ENCODE measurements at regions not wholly inside any gene's neighbourhood (a gene's known extent, or its start where the extent isn't known, plus 50 kb on each side); places are given as distances from the start of the nearest gene placed in this dataset.

- no peak overlapping the region for H3K4me3 ChIP-seq (ENCODE audit: control insufficient read depth, low read depth, low read length)
- DNase-seq (ENCODE audit: low read depth), result no peak
- TF ChIP-seq, protein P1, sequence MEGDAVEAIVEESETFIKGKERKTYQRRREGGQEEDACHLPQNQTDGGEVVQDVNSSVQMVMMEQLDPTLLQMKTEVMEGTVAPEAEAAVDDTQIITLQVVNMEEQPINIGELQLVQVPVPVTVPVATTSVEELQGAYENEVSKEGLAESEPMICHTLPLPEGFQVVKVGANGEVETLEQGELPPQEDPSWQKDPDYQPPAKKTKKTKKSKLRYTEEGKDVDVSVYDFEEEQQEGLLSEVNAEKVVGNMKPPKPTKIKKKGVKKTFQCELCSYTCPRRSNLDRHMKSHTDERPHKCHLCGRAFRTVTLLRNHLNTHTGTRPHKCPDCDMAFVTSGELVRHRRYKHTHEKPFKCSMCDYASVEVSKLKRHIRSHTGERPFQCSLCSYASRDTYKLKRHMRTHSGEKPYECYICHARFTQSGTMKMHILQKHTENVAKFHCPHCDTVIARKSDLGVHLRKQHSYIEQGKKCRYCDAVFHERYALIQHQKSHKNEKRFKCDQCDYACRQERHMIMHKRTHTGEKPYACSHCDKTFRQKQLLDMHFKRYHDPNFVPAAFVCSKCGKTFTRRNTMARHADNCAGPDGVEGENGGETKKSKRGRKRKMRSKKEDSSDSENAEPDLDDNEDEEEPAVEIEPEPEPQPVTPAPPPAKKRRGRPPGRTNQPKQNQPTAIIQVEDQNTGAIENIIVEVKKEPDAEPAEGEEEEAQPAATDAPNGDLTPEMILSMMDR (IDR thresholded peaks at IDR 0.05; ENCODE audit: control insufficient read depth, insufficient read depth, low read depth, low read length, missing control alignments), result no peak
These were observed 526.0 kb downstream of the MTRR start for GRCh38 chr5:8394965-8395364.

- no peak for DNase-seq (ENCODE audit: low read depth)
These were observed 527.3 kb downstream of the MTRR start for GRCh38 chr5:8396246-8396645.

DNA sequence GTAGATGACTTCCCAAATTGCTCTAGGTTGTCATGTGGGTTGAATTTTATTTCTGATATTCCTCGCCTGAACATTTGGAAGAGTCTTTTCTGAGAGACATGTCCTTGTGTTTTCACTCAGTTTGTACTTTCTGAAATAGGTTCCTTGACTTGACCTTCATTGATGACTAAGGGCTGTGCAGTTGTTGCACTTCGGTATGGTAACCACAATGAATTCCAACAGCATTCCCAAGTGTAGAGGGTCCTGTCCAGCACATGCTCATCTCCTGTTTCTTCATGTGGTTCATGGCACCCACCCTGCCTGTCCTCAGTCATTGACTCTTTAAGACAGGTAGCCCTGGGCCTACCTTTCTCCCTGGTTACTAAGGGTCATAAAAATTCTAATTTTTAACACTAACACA, 527.8 kb downstream of the MTRR start:
- no peak for DNase-seq (ENCODE audit: low read depth)
- TF ChIP-seq, protein P1 (IDR thresholded peaks at IDR 0.05; ENCODE audit: control insufficient read depth, insufficient read depth, low read depth, low read length, missing control alignments), result no peak
- no peak overlapping the region for H3K4me3 ChIP-seq (ENCODE audit: control insufficient read depth, low read depth, low read length)

More at GRCh38 chr5:8396246-8396645, 527.3 kb downstream of the MTRR start:
- H3K4me3 ChIP-seq (ENCODE audit: control insufficient read depth, low read depth, low read length), result no peak overlapping the region
- TF ChIP-seq, protein P1 (IDR thresholded peaks at IDR 0.05; ENCODE audit: control insufficient read depth, insufficient read depth, low read depth, low read length, missing control alignments), result no peak

GRCh38 chr5:8399471-8399870, 530.5 kb downstream of the MTRR start:
- TF ChIP-seq, protein P1 (IDR thresholded peaks at IDR 0.05; ENCODE audit: control insufficient read depth, insufficient read depth, low read depth, low read length, missing control alignments), result no peak
- no peak overlapping the region for H3K4me3 ChIP-seq (ENCODE audit: control insufficient read depth, low read depth, low read length)
- no peak for DNase-seq (ENCODE audit: low read depth)

- TF ChIP-seq, protein P1 (IDR thresholded peaks at IDR 0.05; ENCODE audit: control insufficient read depth, insufficient read depth, low read depth, low read length, missing control alignments), result no peak
- no peak for DNase-seq (ENCODE audit: low read depth)
- H3K4me3 ChIP-seq (ENCODE audit: control insufficient read depth, low read depth, low read length), result no peak overlapping the region
These were observed 539.3 kb downstream of the MTRR start for GRCh38 chr5:8408258-8408657.

GRCh38 chr5:8410618-8411017, 541.7 kb downstream of the MTRR start:
- TF ChIP-seq, protein P1 (IDR thresholded peaks at IDR 0.05; ENCODE audit: control insufficient read depth, insufficient read depth, low read depth, low read length, missing control alignments), result no peak
- no peak for DNase-seq (ENCODE audit: low read depth)
- H3K4me3 ChIP-seq (ENCODE audit: control insufficient read depth, low read depth, low read length), result no peak overlapping the region

- DNase-seq (ENCODE audit: low read depth), result no peak
- TF ChIP-seq, protein P1 (IDR thresholded peaks at IDR 0.05; ENCODE audit: control insufficient read depth, insufficient read depth, low read depth, low read length, missing control alignments), result no peak
- H3K4me3 ChIP-seq (ENCODE audit: control insufficient read depth, low read depth, low read length), result no peak overlapping the region
These were observed 545.0 kb downstream of the MTRR start for GRCh38 chr5:8413975-8414374.
